RWPE2 (cell line): ENCODE measurements at regions not wholly inside any gene's neighbourhood (a gene's known extent, or its start where the extent isn't known, plus 50 kb on each side); places are given as distances from the start of the nearest gene placed in this dataset.
A peak's percentile ranks its signal among the peaks of the same experiment; 100 is the strongest.

Source experiments
- ATAC-seq: fragments of 200-7000 bp; cut with Tn5 transposase; 3 replicates; pipeline ENCODE4 v1.9.1; 2021; ENCODE audit warnings: low read depth
- DNase-seq: peaks from one replicate; pipeline ENCODE4 v3.0.0-alpha.2; 2020; ENCODE audit warnings: low spot score
- H3K27ac ChIP-seq: fragments of 450-650 bp; 2 replicates; pipeline ENCODE4 v1.5.1; 2017; ENCODE audit warnings: mild to moderate bottlenecking; ENCODE audit not compliant: poor library complexity, severe bottlenecking
- H3K27me3 ChIP-seq: fragments of 250-450 bp; sonication (Bioruptor Pico); 2 replicates; pipeline ENCODE4 v1.5.1; 2021; ENCODE audit warnings: mild to moderate bottlenecking, moderate library complexity; ENCODE audit not compliant: insufficient read depth, poor library complexity, severe bottlenecking
- H3K36me3 ChIP-seq: fragments of 250-450 bp; sonication (Bioruptor Pico); 2 replicates; pipeline ENCODE4 v1.5.1; 2020; ENCODE audit warnings: low read depth, mild to moderate bottlenecking, moderate library complexity
- H3K4me1 ChIP-seq: fragments of 250-450 bp; sonication (Bioruptor Pico); 2 replicates; pipeline ENCODE4 v1.5.1; 2021; ENCODE audit warnings: mild to moderate bottlenecking, moderate library complexity; ENCODE audit not compliant: insufficient read depth, poor library complexity, severe bottlenecking
- H3K4me3 ChIP-seq: fragments of 250-450 bp; sonication (Bioruptor Pico); 2 replicates; pipeline ENCODE4 v1.5.1; 2021; ENCODE audit warnings: mild to moderate bottlenecking, moderate library complexity; ENCODE audit not compliant: severe bottlenecking
- H3K9me3 ChIP-seq: fragments of 250-450 bp; sonication (Bioruptor Pico); 2 replicates; pipeline ENCODE4 v1.5.1; 2021; ENCODE audit warnings: mild to moderate bottlenecking, moderate library complexity; ENCODE audit not compliant: severe bottlenecking
- TF ChIP-seq, protein P1 (sequence below): fragments of 450-650 bp; IDR thresholded peaks from one replicate; pipeline ENCODE4 v1.5.1; 2017; ENCODE audit warnings: mild to moderate bottlenecking, moderate library complexity; ENCODE audit not compliant: poor library complexity, severe bottlenecking

DNA sequence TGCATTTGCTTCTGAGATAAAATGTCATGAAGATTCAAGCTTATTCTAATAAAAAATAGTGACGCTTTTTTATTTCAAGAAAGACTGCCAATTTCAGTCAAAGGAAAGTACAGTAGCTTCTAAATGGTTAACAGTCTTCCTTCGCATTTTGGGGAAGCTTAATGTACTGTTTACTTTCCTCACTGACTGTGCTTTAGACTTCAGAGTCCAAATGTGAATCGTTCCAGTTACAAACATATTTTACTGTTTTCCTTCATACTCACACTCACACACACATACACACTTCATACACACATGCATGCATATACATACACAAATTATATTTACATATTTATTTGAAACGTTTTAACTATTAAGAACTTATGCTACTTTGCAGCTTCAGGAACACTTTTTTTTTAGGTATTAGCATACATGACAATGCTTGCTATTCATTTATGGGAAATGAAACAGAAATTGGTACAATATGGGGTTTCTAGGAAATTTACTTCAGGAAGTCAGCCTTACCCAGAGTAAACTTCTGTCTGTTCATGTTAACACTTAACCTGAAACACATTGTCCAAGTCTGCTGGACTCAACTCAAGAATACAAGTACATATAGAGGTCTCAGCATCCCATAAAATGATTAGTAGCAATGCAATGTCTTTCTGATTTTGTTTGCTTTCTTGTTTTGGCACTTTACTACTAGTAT is 145.4 kb downstream of the RPS12 start:
- H3K36me3 ChIP-seq: no peaks in the 10 kb centered on the region
- peaks cover 19% of the 10 kb centered on the region for H3K4me1 ChIP-seq
- no peak overlapping the region for H3K4me3 ChIP-seq
- DNase-seq (no peak), ATAC-seq (no peak)
- no peaks in the 10 kb centered on the region for H3K27me3 ChIP-seq
- TF ChIP-seq, protein P1, sequence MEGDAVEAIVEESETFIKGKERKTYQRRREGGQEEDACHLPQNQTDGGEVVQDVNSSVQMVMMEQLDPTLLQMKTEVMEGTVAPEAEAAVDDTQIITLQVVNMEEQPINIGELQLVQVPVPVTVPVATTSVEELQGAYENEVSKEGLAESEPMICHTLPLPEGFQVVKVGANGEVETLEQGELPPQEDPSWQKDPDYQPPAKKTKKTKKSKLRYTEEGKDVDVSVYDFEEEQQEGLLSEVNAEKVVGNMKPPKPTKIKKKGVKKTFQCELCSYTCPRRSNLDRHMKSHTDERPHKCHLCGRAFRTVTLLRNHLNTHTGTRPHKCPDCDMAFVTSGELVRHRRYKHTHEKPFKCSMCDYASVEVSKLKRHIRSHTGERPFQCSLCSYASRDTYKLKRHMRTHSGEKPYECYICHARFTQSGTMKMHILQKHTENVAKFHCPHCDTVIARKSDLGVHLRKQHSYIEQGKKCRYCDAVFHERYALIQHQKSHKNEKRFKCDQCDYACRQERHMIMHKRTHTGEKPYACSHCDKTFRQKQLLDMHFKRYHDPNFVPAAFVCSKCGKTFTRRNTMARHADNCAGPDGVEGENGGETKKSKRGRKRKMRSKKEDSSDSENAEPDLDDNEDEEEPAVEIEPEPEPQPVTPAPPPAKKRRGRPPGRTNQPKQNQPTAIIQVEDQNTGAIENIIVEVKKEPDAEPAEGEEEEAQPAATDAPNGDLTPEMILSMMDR: no peak
- H3K9me3 ChIP-seq: no peaks in the 10 kb centered on the region
- no peak overlapping the region for H3K27ac ChIP-seq

DNA sequence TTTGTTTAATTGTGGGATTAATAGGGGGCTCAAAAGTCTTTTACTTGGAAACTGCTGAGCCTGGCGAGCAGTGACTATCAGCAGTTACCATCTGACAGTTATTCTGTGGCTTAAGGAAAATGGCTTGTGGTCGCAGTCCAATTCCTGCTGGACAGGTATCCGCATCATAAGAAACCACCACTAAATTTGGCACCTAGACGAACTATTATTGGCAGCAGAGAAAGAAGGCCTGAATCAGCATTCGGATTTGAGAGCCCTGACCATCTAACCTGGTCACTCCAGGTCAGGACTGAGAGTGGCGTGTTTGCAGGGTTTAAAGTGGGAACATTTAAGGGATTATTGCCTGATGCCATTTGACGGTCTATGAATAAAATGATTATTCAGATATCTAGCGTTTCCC is 146.4 kb downstream of the RPS12 start:
- Histone ChIP-seq H3K27me3 (no peaks in the 10 kb centered on the region), H3K9me3 (no peaks in the 10 kb centered on the region), H3K4me1 (peaks cover 19% of the 10 kb centered on the region), H3K27ac (peak overlapping the region; percentile 17), H3K36me3 (no peaks in the 10 kb centered on the region), H3K4me3 (no peak overlapping the region)
- DNase-seq: no peak
- ATAC-seq: peak; percentile 39; the same call in 2 of the 3 replicates
- TF ChIP-seq, protein P1: no peak

DNA sequence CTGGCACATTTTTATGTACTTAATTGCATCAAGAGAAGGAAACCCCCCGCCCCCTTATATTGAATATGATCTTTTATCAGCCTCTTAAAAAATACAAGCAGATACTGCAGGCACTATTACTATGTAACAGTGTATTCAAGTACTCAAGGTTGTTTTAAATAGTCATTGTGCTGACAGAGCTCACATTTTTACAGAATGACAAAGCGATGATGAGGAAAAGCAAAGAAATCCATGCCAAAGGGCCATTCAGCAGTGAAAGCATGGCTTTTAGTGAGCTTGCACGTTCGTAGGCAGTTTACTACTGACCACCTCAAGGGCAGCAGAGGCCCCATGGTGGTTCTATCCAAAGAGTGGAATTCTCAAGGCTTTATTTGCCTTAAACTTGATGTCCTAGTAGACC is 146.8 kb downstream of the RPS12 start:
- Histone ChIP-seq H3K4me3 (no peak overlapping the region), H3K4me1 (peaks cover 19% of the 10 kb centered on the region), H3K27ac (peak overlapping the region; percentile 17), H3K27me3 (no peaks in the 10 kb centered on the region), H3K36me3 (no peaks in the 10 kb centered on the region), H3K9me3 (no peaks in the 10 kb centered on the region)
- no peak for DNase-seq
- TF ChIP-seq, protein P1: no peak
- peak; percentile 83 for ATAC-seq

DNA sequence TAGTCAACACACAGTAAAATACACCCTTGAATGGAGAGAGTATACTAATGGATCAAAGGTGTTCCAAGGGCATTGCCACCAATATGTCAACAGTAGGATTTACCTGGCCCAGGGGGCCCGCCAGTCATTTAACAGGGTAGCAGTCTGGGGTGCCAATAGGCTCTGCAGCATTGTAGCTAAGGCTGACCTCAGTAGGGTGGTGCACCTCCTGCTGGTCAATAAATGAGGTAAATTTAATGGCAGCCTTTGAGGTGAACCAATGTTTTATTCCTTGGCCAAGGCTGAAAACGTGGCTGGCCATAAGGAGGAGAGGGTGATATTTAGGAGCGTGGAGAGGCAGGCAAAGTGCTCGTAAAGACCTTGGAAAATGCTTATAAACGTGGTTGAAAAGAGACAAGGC is 147.2 kb downstream of the RPS12 start:
- TF ChIP-seq, protein P1: no peak

More for the DNA sequence above, 147.2 kb downstream of the RPS12 start:
- Histone ChIP-seq H3K27ac (no peak overlapping the region), H3K4me3 (no peak overlapping the region), H3K9me3 (no peaks in the 10 kb centered on the region), H3K4me1 (peaks cover 19% of the 10 kb centered on the region), H3K27me3 (no peaks in the 10 kb centered on the region), H3K36me3 (no peaks in the 10 kb centered on the region)
- ATAC-seq: no peak
- DNase-seq: no peak
